Small intestine (tissue), 7 donors: ENCODE measurements at regions not wholly inside any gene's neighbourhood (a gene's known extent, or its start where the extent isn't known, plus 50 kb on each side); places are given as distances from the start of the nearest gene placed in this dataset.
"Not testable (repeated sequence)": the region's sequence is repeated elsewhere in the genome, so short reads cannot be mapped to it uniquely, and the experiment has no call there.

Experiments used
- DNase-seq, 2 donors: peaks; one replicate each; pipeline versions ENCODE4 v3.0.0 to v3.0.0-alpha.2; 2013
- FAIRE-seq: peaks from 2 replicates; lab custom pipeline; 2012; peaks lifted over from hg19 to GRCh38; lab: Jason Lieb, UNC
- H3K27ac ChIP-seq, 3 donors: one replicate each; pipeline ENCODE4 v1.5.1; 2013; ENCODE audit warnings: low read length in 2 of 3, mild to moderate bottlenecking in 2 of 3, control low read depth in 1 of 3, inconsistent platforms in 1 of 3, low read depth in 1 of 3, moderate library complexity in 1 of 3
- H3K27me3 ChIP-seq, 3 donors: one replicate each; pipeline ENCODE4 v1.6.1; 2013; ENCODE audit warnings: low read length in 3 of 3, inconsistent platforms in 1 of 3; ENCODE audit not compliant: control insufficient read depth in 3 of 3, insufficient read depth in 3 of 3
- H3K36me3 ChIP-seq, 3 donors: one replicate each; pipeline ENCODE4 v1.6.1; 2013; ENCODE audit warnings: low read length in 3 of 3, inconsistent platforms in 1 of 3, low read depth in 1 of 3, mild to moderate bottlenecking in 1 of 3, moderate library complexity in 1 of 3; ENCODE audit not compliant: control insufficient read depth in 3 of 3, insufficient read depth in 2 of 3
- H3K4me1 ChIP-seq, 3 donors: one replicate each; pipeline ENCODE4 v1.6.1; 2013; ENCODE audit warnings: low read length in 2 of 3, inconsistent platforms in 1 of 3, low read depth in 1 of 3, mild to moderate bottlenecking in 1 of 3, moderate library complexity in 1 of 3; ENCODE audit not compliant: control insufficient read depth in 3 of 3, insufficient read depth in 2 of 3
- H3K4me3 ChIP-seq, 3 donors: one replicate each; pipeline ENCODE4 v1.5.1; 2013; ENCODE audit warnings: low read length in 3 of 3, control low read depth in 1 of 3, inconsistent platforms in 1 of 3, low read depth in 1 of 3, mild to moderate bottlenecking in 1 of 3, moderate library complexity in 1 of 3
- H3K9me3 ChIP-seq, 2 donors: one replicate each; pipeline ENCODE4 v1.6.1; 2013; ENCODE audit warnings: low read depth in 1 of 2, low read length in 1 of 2; ENCODE audit not compliant: control insufficient read depth in 2 of 2, insufficient read depth in 1 of 2
- WGBS, 3 donors: extraction: QIAGEN DNeasy Blood & Tissue Kit; methylation state at CpG; one replicate each; pipeline ENCODE4 v1.1.7; 2013; 5-methylcytosine and 5-hydroxymethylcytosine counted together
- donor health status: healthy with polysubstance abuse.
- donor health status: control.
- donor health status: control.
- donor health status: Bipolar disorder and iron deficiency.
- donor health status: healthy.

DNA sequence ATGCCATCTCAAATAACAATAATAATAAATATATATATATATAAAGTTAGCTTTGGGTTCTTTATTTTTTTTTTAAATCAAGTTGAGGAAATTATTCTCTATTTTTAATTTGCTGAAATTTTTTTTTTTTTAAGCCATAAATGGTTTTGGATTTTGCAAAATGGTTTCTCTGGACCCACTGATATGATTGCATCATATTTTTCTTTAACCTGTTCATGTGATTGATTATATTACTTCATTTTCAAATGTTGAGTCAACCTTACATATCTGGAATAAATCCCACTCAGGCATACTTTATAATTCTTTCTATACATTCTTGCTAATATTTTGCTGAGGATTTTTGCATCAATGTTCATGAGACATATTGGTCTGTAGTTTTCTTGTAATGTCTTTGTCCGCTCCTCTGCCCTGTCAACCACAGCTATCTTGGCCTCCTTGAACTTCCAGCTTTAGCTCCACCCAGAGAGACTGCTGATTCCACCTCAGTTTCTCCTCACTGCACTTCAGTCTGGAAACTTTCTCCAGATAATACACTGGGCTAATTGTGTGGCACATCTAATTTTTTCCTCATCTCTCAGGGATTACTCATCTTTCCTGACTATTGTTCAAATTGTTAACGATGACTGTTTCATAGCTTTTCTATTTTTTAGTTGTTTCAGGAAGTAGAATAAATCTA is 160.9 kb upstream of the GIMD1 start:
- Histone ChIP-seq H3K4me1 (no peaks in the 10 kb centered on the region), H3K4me3 (no peak overlapping the region), H3K36me3 (no peaks in the 10 kb centered on the region), H3K27me3 (no peaks in the 10 kb centered on the region), H3K27ac (no peak overlapping the region), H3K9me3 (no peaks in the 10 kb centered on the region)
- no peak for FAIRE-seq
- no peak for DNase-seq
- WGBS, 3 donors, result 83 to 85% (median 84%) methylated on average over 2 of the region's 2 CpGs

DNA sequence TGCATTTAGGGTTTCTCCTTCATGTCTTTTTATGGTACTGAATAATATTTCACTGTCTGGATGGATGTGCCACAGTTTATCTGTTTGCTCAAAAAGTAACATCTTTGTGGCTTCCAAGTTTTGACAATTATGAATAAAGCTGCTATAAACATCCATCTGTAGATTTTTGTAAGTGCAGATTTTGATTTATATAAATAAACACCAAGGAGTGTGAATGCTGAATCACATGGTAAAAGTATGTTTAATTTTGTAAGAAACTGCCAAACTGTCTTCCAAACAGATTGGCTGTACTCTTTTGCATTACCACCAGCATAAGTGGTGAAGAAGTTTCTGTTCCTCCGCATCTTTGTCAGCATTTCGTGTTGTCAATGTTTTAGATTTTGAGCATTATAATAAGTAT is 158.7 kb upstream of the GIMD1 start:
- no peaks in the 10 kb centered on the region for H3K4me1 ChIP-seq
- no peak for DNase-seq
- FAIRE-seq, result no peak
- no peaks in the 10 kb centered on the region for H3K9me3 ChIP-seq
- 78 to 93% (median 86%) methylated on average over 2 of the region's 2 CpGs for WGBS, 3 donors
- no peak overlapping the region for H3K4me3 ChIP-seq
- no peaks in the 10 kb centered on the region for H3K27me3 ChIP-seq
- no peak overlapping the region for H3K27ac ChIP-seq
- no peaks in the 10 kb centered on the region for H3K36me3 ChIP-seq

DNA sequence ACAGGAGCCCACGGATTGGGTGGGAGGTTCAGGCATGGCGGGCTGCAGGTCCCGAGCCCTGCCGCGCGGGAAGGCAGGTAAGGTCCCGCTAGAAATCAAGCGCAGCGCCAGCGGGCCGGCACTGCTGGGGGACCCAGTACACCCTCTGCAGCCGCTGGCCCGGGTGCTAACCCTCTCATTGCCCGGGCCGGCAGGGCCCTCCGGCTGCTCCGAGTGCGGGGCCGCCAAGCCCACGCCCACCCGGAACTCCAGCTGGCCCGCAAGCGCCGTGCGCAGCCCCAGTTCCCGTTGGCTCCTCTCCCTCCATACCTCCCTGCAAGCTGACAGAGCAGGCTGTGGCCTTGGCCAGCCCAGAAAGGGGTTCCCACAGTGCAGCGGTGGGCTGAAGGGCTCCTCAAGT is 156.8 kb upstream of the GIMD1 start:
- H3K4me1 ChIP-seq, H3K4me3 ChIP-seq, H3K36me3 ChIP-seq, H3K27ac ChIP-seq, DNase-seq, H3K9me3 ChIP-seq, H3K27me3 ChIP-seq, FAIRE-seq: not testable (repeated sequence)
- 95 to 97% (median 96%) methylated on average over 17 to 27 of the region's 27 CpGs for WGBS, 3 donors

DNA sequence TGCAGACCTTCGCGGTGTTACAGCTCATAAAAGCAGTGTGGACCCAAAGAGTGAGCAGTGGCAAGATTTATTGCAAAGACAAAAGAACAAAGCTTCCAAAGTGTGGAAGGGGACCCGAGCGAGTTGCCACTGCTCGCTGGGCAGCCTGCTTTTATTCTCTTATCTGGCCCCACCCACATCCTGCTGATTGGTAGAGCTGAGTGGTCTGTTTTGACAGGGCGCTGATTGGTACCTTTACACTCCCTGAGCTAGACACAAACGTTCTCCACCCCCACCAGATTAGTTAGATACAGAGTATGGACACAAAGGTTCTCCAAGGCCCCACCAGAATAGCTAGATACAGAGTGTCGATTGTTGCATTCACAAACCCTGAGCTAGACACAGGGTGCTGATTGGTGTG is 156.2 kb upstream of the GIMD1 start:
- not testable (repeated sequence) for H3K9me3 ChIP-seq, H3K27me3 ChIP-seq, H3K36me3 ChIP-seq, H3K27ac ChIP-seq, H3K4me3 ChIP-seq, DNase-seq, H3K4me1 ChIP-seq, FAIRE-seq
- WGBS, 3 donors, result 75 to 83% (median 78%) methylated on average over 8 of the region's 8 CpGs

DNA sequence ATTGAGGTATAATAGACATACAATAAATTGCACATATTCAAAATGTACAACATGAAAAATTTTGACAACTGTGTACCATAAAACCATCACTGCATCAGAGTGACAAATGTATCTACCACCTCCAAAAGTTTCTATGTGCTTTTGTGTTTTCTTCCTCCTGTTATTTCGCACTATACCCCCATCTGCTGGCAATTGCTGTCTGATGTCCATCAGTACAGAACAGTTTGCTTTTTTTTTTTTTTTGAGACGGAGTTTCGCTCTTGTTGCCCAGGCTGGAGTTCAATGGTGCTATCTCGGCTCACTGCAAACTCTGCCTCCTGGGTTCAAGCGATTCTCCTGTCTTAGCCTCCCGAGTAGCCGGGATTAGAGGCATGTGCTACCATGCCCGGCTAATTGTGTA is 154.3 kb upstream of the GIMD1 start:
- 84 to 91% (median 86%) methylated on average over 8 of the region's 8 CpGs for WGBS, 3 donors
- no peak for FAIRE-seq
- Histone ChIP-seq H3K4me1 (no peaks in the 10 kb centered on the region), H3K36me3 (no peaks in the 10 kb centered on the region), H3K27me3 (no peaks in the 10 kb centered on the region), H3K27ac (no peak overlapping the region), H3K9me3 (no peaks in the 10 kb centered on the region), H3K4me3 (no peak overlapping the region)
- DNase-seq, result no peak

DNA sequence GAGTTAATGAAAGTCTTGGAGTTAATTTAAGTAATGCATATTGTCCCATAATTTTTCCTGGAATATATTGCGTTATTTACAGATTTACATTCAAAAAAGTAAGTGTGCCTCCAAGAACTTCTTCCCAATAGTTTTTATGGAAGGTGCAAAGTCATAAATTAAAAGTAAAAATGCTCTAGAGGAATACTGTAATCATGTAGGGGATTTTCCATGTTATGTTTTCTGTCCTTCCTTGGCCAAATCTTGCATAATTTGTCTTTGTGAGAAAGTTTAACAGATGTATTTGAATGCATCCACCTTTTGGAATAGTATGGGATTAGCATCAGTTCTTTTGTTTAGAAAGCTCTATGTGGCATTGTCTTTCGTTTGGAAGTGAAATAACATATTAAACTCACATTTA is 144.1 kb upstream of the GIMD1 start:
- no peaks in the 10 kb centered on the region for H3K9me3 ChIP-seq
- no peak for FAIRE-seq
- WGBS, 3 donors, result 67 to 77% (median 75%) methylated on average over 2 of the region's 2 CpGs
- H3K27ac ChIP-seq, result no peak overlapping the region
- H3K4me3 ChIP-seq, result no peak overlapping the region
- H3K4me1 ChIP-seq, result no peaks in the 10 kb centered on the region
- H3K36me3 ChIP-seq, result no peaks in the 10 kb centered on the region
- no peaks in the 10 kb centered on the region for H3K27me3 ChIP-seq
- DNase-seq, result no peak

DNA sequence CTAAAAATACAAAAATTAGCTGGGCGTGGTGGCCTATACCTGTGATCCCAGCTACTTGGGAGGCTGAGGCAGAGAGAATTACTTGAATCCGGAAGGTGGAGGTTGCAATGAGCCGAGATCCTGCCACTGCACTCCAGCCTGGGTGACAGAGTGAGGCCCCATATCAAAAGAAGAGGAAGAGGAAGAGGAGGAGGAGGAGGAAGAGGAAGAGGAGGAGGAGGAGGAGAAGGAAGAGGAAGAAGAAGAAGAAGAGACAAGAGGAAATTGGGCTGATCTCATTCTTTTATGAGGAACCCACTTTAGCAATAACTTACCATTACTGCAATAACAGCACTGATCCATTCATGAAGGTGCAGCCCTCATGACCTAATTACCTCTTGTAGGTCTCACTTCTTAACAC is 138.9 kb upstream of the GIMD1 start:
- H3K4me3 ChIP-seq, result no peak overlapping the region
- DNase-seq (no peak), FAIRE-seq (no peak)
- H3K27ac ChIP-seq, result no peak overlapping the region
- no peaks in the 10 kb centered on the region for H3K4me1 ChIP-seq
- H3K27me3 ChIP-seq, result no peaks in the 10 kb centered on the region
- H3K9me3 ChIP-seq, result no peaks in the 10 kb centered on the region
- 75 to 93% (median 86%) methylated on average over 3 of the region's 3 CpGs for WGBS, 3 donors
- no peaks in the 10 kb centered on the region for H3K36me3 ChIP-seq

DNA sequence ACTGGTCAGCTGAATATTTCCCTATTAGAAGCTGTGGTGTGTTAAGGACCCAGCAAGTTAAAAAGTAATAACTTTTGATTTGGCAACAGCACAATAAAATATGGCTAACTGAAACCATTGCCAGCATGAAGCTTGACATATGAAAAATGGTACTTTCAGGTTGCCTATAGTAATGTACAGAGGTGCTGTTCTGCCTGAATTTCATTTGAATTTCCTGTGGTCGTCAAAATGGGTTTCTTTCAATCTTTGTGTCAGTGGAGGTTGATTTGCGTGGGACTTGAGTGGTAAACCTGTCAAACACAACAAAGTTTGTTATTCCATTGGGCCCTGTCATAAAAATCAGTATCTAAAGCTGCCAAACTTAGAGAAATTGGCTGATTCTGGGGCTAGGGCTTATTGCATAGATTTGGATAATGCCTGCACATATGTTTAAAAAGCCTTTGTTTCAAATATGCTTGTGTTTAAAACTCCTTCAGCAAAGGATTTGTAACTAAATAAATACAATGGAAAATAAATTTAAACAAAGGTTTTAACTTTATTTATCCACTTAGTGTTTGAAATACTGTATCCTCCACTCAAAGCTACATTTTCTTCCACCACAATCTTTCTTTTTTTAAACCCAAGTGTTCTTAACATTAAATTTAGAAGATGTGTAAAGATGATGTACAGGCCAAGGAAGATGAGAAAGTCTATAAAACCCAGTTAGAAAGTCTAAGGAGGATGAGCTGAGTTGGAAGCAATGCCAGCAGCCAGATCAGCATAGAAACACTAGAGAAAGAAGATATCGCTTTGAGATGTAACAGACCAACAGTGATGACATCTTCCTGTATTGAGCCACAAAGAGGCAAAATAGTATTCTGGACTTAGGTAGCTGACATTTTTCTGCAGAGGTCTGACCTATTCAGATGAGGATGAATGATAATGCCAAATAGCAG is 134.8 kb upstream of the GIMD1 start:
- H3K4me3 ChIP-seq, result no peak overlapping the region
- no peaks in the 10 kb centered on the region for H3K4me1 ChIP-seq
- WGBS, 3 donors, result 62 to 79% (median 68%) methylated on average over 3 of the region's 3 CpGs
- H3K27me3 ChIP-seq, result no peaks in the 10 kb centered on the region
- DNase-seq, result no peak
- H3K9me3 ChIP-seq, result no peaks in the 10 kb centered on the region
- FAIRE-seq, result no peak
- H3K36me3 ChIP-seq, result no peaks in the 10 kb centered on the region
- no peak overlapping the region for H3K27ac ChIP-seq
